TTC549 (cell line): ENCODE measurements at regions not wholly inside any gene's neighbourhood (a gene's known extent, or its start where the extent isn't known, plus 50 kb on each side); places are given as distances from the start of the nearest gene placed in this dataset.

Source experiments
- FAIRE-seq: peaks from 2 replicates; lab custom pipeline; 2012; peaks lifted over from hg19 to GRCh38; lab: Jason Lieb, UNC

GRCh38 chr10:131675104-131675503 is 225.7 kb upstream of the PPP2R2D start:
- no peak for FAIRE-seq

- FAIRE-seq: no peak
Measured at GRCh38 chr10:131676046-131676799, 224.6 kb upstream of the PPP2R2D start.

- no peak for FAIRE-seq
Measured at GRCh38 chr10:131676800-131677421, 223.9 kb upstream of the PPP2R2D start.

GRCh38 chr10:131677671-131678070 is 223.1 kb upstream of the PPP2R2D start:
- FAIRE-seq: no peak

- no peak for FAIRE-seq
Measured at GRCh38 chr10:131678171-131678570, 222.6 kb upstream of the PPP2R2D start.

GRCh38 chr10:131678613-131679012 is 222.2 kb upstream of the PPP2R2D start:
- FAIRE-seq: no peak

GRCh38 chr10:131679926-131680325 is 220.9 kb upstream of the PPP2R2D start:
- FAIRE-seq: no peak

GRCh38 chr10:131681122-131681521 is 219.7 kb upstream of the PPP2R2D start:
- no peak for FAIRE-seq

GRCh38 chr10:131681656-131682055 is 219.2 kb upstream of the PPP2R2D start:
- FAIRE-seq: no peak

GRCh38 chr10:131682271-131682962 is 218.4 kb upstream of the PPP2R2D start:
- FAIRE-seq: no peak

- FAIRE-seq: no peak
Measured at GRCh38 chr10:131683281-131683861, 217.4 kb upstream of the PPP2R2D start.

GRCh38 chr10:131683941-131684340 is 216.9 kb upstream of the PPP2R2D start:
- no peak for FAIRE-seq

GRCh38 chr10:131685007-131685406 is 215.8 kb upstream of the PPP2R2D start:
- no peak for FAIRE-seq

- no peak for FAIRE-seq
Measured at GRCh38 chr10:131685576-131685975, 215.2 kb upstream of the PPP2R2D start.

- FAIRE-seq: no peak
Measured at GRCh38 chr10:131686781-131687420, 213.9 kb upstream of the PPP2R2D start.

- FAIRE-seq: no peak
Measured at GRCh38 chr10:131688304-131688703, 212.5 kb upstream of the PPP2R2D start.

- no peak for FAIRE-seq
Measured at GRCh38 chr10:131689016-131689415, 211.8 kb upstream of the PPP2R2D start.

- FAIRE-seq: no peak
Measured at GRCh38 chr10:131689486-131689885, 211.3 kb upstream of the PPP2R2D start.

GRCh38 chr10:131689954-131690757 is 210.7 kb upstream of the PPP2R2D start:
- no peak for FAIRE-seq

- no peak for FAIRE-seq
Measured at GRCh38 chr10:131690805-131691239, 210.0 kb upstream of the PPP2R2D start.

GRCh38 chr10:131691481-131692090 is 209.2 kb upstream of the PPP2R2D start:
- no peak for FAIRE-seq
